ENCODE measurements at regions not wholly inside any gene's neighbourhood (a gene's known extent, or its start where the extent isn't known, plus 50 kb on each side); places are given as distances from the start of the nearest gene placed in this dataset.

DNA sequence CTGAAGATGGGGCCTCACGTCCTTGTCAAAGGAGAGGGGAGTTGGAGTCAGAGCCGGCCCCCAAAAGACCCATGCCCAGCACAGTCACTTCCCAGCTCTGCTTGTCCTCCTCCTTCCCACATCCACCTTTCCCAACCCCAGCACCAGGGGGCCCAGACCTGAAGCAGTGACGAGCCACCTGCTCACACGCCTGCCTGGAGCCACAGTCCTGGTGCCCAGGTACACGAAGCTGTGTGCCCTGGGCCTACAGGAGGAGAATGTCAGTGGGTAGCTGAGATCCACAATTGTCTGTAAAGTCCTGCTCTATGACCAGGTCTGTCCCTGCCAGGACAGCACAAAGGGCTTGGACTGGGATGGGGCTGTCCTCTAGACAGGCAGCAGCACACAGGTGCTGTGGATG lies 126.8 kb upstream of the PZP start:
- no peak overlapping the region for H3K9ac ChIP-seq (ENCODE audit: insufficient read depth, low read depth, low read length)
- H3K27me3 ChIP-seq (ENCODE audit: control insufficient read depth in 1 of 2, insufficient read depth in 2 of 2, low read length in 2 of 2), result no peaks in the 10 kb centered on the region
- H3K79me2 ChIP-seq (ENCODE audit: insufficient read depth, low read length), result no peaks in the 10 kb centered on the region
- ChIA-PET POLR2A (interaction anchor here (1.1 kb wide), 1 partner anchor 18 kb away, joined by 3 read pairs; no protein-coding TSS in a partner anchor), CTCF (ENCODE audit: low intra/inter-chr PET ratio, low total read pairs) (interaction anchor here (1.7 kb wide), 1 partner anchor 37 kb away, joined by 4 read pairs; no protein-coding TSS in a partner anchor)
- H4K20me1 ChIP-seq (ENCODE audit: insufficient read depth, low read length), result no peaks in the 10 kb centered on the region
- BruUV-seq (replicated peaks), result no TSS peak
- H3K36me3 ChIP-seq (replicated peaks in 1 of 2; ENCODE audit: control insufficient read depth in 1 of 2, insufficient read depth in 2 of 2, low read length in 2 of 2), result no peaks in the 10 kb centered on the region
- no peak overlapping the region for H3K4me3 ChIP-seq (replicated peaks in 1 of 3; ENCODE audit: insufficient read depth in 1 of 3, low read depth in 2 of 3, low read length in 3 of 3)
- DNase-seq (ENCODE audit: low spot score) (no peak), FAIRE-seq (no peak), ATAC-seq (peak; percentile 60)
- 92% methylated on average over 4 of the region's 5 CpGs for WGBS (ENCODE audit: low lambda C conversion rate)
- in situ Hi-C loops (cut with HindIII; ENCODE audit: extremely low pct_ligation_motif_present, low pct_unique_long_range_greater_than_20kb) (loop anchor here (25.0 kb wide), 1 partner anchor 127 kb away; no protein-coding TSS in a partner anchor), intact Hi-C loops (cut with micrococcal nuclease; ENCODE audit: unreplicated experiment) (loop anchor here (5.0 kb wide), 1 partner anchor 372 kb away; no protein-coding TSS in a partner anchor)
- H3K9me3 ChIP-seq (ENCODE audit: low read length), result no peaks in the 10 kb centered on the region
- H2AFZ ChIP-seq (ENCODE audit: low read length), result no peak overlapping the region
- H3K4me2 ChIP-seq (ENCODE audit: low read depth, low read length), result no peak overlapping the region
- peaks cover 53% of the 10 kb centered on the region for H3K4me1 ChIP-seq (ENCODE audit: insufficient read depth, low read length)
- no peak overlapping the region for H3K27ac ChIP-seq (ENCODE audit: extremely low read length, insufficient read depth, low read length)
- TF ChIP-seq, protein P1, sequence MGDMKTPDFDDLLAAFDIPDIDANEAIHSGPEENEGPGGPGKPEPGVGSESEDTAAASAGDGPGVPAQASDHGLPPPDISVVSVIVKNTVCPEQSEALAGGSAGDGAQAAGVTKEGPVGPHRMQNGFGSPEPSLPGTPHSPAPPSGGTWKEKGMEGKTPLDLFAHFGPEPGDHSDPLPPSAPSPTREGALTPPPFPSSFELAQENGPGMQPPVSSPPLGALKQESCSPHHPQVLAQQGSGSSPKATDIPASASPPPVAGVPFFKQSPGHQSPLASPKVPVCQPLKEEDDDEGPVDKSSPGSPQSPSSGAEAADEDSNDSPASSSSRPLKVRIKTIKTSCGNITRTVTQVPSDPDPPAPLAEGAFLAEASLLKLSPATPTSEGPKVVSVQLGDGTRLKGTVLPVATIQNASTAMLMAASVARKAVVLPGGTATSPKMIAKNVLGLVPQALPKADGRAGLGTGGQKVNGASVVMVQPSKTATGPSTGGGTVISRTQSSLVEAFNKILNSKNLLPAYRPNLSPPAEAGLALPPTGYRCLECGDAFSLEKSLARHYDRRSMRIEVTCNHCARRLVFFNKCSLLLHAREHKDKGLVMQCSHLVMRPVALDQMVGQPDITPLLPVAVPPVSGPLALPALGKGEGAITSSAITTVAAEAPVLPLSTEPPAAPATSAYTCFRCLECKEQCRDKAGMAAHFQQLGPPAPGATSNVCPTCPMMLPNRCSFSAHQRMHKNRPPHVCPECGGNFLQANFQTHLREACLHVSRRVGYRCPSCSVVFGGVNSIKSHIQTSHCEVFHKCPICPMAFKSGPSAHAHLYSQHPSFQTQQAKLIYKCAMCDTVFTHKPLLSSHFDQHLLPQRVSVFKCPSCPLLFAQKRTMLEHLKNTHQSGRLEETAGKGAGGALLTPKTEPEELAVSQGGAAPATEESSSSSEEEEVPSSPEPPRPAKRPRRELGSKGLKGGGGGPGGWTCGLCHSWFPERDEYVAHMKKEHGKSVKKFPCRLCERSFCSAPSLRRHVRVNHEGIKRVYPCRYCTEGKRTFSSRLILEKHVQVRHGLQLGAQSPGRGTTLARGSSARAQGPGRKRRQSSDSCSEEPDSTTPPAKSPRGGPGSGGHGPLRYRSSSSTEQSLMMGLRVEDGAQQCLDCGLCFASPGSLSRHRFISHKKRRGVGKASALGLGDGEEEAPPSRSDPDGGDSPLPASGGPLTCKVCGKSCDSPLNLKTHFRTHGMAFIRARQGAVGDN (CRISPR knock-in tag; IDR thresholded peaks at IDR 0.05), result peak; percentile 63
- TF ChIP-seq ATF5 (CRISPR knock-in tag; IDR thresholded peaks at IDR 0.05; ENCODE audit: low read depth), result no peak
- TF ChIP-seq, protein P2, sequence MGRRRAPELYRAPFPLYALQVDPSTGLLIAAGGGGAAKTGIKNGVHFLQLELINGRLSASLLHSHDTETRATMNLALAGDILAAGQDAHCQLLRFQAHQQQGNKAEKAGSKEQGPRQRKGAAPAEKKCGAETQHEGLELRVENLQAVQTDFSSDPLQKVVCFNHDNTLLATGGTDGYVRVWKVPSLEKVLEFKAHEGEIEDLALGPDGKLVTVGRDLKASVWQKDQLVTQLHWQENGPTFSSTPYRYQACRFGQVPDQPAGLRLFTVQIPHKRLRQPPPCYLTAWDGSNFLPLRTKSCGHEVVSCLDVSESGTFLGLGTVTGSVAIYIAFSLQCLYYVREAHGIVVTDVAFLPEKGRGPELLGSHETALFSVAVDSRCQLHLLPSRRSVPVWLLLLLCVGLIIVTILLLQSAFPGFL (CRISPR knock-in tag; IDR thresholded peaks at IDR 0.05), result no peak
- no peak for TF ChIP-seq JDP2 (CRISPR knock-in tag; IDR thresholded peaks at IDR 0.05; ENCODE audit: borderline replicate concordance)
- TF ChIP-seq, protein P3, sequence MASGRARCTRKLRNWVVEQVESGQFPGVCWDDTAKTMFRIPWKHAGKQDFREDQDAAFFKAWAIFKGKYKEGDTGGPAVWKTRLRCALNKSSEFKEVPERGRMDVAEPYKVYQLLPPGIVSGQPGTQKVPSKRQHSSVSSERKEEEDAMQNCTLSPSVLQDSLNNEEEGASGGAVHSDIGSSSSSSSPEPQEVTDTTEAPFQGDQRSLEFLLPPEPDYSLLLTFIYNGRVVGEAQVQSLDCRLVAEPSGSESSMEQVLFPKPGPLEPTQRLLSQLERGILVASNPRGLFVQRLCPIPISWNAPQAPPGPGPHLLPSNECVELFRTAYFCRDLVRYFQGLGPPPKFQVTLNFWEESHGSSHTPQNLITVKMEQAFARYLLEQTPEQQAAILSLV (CRISPR knock-in tag; IDR thresholded peaks at IDR 0.05; ENCODE audit: borderline replicate concordance), result 0 out of 2 replicates have a peak, but pooled peaks have one; percentile 31
- no peak for TF ChIP-seq USF2 (IDR thresholded peaks at IDR 0.05; ENCODE audit: low read depth, low read length)
- no peak for TF ChIP-seq USF2 (CRISPR knock-in tag; IDR thresholded peaks at IDR 0.05; ENCODE audit: borderline replicate concordance)
- TF ChIP-seq MAX (IDR thresholded peaks at IDR 0.05), result 0 out of 2 replicates have a peak, but pooled peaks have one; percentile 16
- TF ChIP-seq ZNF292 (CRISPR knock-in tag; IDR thresholded peaks at IDR 0.05; ENCODE audit: borderline replicate concordance, low read depth), result no peak
- peak; percentile 20 for TF ChIP-seq AGO2 (optimal IDR thresholded peaks at IDR 0.05; ENCODE audit: low read depth, low read length)
- TF ChIP-seq DNMT1 (CRISPR knock-in tag; IDR thresholded peaks at IDR 0.05), result 0 out of 2 replicates have a peak, but pooled peaks have one; percentile 42
- TF ChIP-seq, protein P4, sequence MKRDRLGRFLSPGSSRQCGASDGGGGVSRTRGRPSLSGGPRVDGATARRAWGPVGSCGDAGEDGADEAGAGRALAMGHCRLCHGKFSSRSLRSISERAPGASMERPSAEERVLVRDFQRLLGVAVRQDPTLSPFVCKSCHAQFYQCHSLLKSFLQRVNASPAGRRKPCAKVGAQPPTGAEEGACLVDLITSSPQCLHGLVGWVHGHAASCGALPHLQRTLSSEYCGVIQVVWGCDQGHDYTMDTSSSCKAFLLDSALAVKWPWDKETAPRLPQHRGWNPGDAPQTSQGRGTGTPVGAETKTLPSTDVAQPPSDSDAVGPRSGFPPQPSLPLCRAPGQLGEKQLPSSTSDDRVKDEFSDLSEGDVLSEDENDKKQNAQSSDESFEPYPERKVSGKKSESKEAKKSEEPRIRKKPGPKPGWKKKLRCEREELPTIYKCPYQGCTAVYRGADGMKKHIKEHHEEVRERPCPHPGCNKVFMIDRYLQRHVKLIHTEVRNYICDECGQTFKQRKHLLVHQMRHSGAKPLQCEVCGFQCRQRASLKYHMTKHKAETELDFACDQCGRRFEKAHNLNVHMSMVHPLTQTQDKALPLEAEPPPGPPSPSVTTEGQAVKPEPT (CRISPR knock-in tag; IDR thresholded peaks at IDR 0.05; ENCODE audit: low read depth), result no peak
